ENCODE measurements at regions not wholly inside any gene's neighbourhood (a gene's known extent, or its start where the extent isn't known, plus 50 kb on each side); places are given as distances from the start of the nearest gene placed in this dataset.

DNA sequence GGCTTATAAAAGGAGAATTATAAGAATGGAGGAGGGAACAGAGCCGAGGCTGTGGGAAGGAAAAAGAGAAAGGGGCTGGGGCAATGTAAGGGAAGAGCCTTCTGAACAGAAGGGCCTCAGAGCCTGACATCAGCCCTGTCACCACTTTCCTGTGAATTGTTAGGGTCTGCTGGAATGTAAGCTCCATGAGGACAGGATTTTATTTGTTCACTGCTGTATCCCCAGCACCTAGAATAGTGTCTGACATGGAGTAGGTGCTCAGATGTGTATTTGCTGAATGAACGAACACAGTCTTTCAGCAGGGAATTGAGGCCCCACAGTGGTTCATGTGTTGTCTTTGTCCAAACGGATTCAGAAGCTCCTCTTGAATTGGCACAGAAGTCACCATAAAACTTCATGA, 251.5 kb downstream of the OPA1 start:
- Histone ChIP-seq H3K4me1 (ENCODE audit: control insufficient read depth, low read length) (peaks cover 30% of the 10 kb centered on the region), H3K36me3 (ENCODE audit: control insufficient read depth, low read length) (no peaks in the 10 kb centered on the region), H4K20me1 (ENCODE audit: control insufficient read depth, insufficient read depth, low read depth, low read length) (no peaks in the 10 kb centered on the region), H3K4me3 (ENCODE audit: low read length) (no peak overlapping the region), H3K4me2 (ENCODE audit: low read length) (no peak overlapping the region), H3F3A (ENCODE audit: control insufficient read depth, insufficient read depth) (no peaks in the 10 kb centered on the region), H3K9me2 (replicated peaks; ENCODE audit: control insufficient read depth, low read length) (no peaks in the 10 kb centered on the region), H3K79me2 (ENCODE audit: control insufficient read depth, low read length) (no peaks in the 10 kb centered on the region), H3K27me3 (ENCODE audit: control insufficient read depth, low read length) (no peaks in the 10 kb centered on the region), H3K27ac (ENCODE audit: low read depth, low read length) (no peak overlapping the region), H3K9me3 (ENCODE audit: control insufficient read depth, insufficient read depth, low read length) (peaks cover 2% of the 10 kb centered on the region; the same call in 1 of the 2 replicates)
- no peak for TF ChIP-seq EZH2phosphoT487 (IDR thresholded peaks at IDR 0.05; ENCODE audit: borderline replicate concordance, low read length)
- TF ChIP-seq, protein P1, sequence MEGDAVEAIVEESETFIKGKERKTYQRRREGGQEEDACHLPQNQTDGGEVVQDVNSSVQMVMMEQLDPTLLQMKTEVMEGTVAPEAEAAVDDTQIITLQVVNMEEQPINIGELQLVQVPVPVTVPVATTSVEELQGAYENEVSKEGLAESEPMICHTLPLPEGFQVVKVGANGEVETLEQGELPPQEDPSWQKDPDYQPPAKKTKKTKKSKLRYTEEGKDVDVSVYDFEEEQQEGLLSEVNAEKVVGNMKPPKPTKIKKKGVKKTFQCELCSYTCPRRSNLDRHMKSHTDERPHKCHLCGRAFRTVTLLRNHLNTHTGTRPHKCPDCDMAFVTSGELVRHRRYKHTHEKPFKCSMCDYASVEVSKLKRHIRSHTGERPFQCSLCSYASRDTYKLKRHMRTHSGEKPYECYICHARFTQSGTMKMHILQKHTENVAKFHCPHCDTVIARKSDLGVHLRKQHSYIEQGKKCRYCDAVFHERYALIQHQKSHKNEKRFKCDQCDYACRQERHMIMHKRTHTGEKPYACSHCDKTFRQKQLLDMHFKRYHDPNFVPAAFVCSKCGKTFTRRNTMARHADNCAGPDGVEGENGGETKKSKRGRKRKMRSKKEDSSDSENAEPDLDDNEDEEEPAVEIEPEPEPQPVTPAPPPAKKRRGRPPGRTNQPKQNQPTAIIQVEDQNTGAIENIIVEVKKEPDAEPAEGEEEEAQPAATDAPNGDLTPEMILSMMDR (IDR thresholded peaks at IDR 0.05; ENCODE audit: low read depth, low read length, poor library complexity, severe bottlenecking), result no peak

DNA sequence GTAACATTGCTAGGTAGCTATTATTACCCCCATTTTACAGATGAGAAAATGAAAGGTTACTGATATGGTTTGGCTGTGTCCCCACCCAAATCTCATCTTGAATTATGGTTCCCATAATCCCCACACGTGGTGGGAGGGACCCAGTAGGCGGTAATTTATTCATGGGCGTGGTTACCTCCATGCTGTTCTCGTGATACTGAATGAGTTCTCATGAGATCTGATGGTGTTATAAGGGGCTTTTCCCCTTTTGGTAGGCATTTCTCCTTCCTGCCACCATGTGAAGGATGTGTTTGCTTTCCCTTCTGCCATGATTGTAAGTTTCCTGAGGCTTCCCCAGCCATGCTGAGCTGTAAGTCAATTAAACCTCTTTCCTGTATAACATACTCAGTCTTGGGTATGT, 252.1 kb downstream of the OPA1 start:
- Histone ChIP-seq H4K20me1 (ENCODE audit: control insufficient read depth, insufficient read depth, low read depth, low read length) (no peaks in the 10 kb centered on the region), H3K9me3 (ENCODE audit: control insufficient read depth, insufficient read depth, low read length) (peaks cover 2% of the 10 kb centered on the region; the same call in 1 of the 2 replicates), H3K9me2 (replicated peaks; ENCODE audit: control insufficient read depth, low read length) (no peaks in the 10 kb centered on the region), H3K4me1 (ENCODE audit: control insufficient read depth, low read length) (peaks cover 23% of the 10 kb centered on the region), H3K79me2 (ENCODE audit: control insufficient read depth, low read length) (no peaks in the 10 kb centered on the region), H3K36me3 (ENCODE audit: control insufficient read depth, low read length) (no peaks in the 10 kb centered on the region), H3F3A (ENCODE audit: control insufficient read depth, insufficient read depth) (no peaks in the 10 kb centered on the region), H3K4me2 (ENCODE audit: low read length) (no peak overlapping the region), H3K4me3 (ENCODE audit: low read length) (no peak overlapping the region), H3K27me3 (ENCODE audit: control insufficient read depth, low read length) (no peaks in the 10 kb centered on the region), H3K27ac (ENCODE audit: low read depth, low read length) (no peak overlapping the region)
- TF ChIP-seq, protein P1 (IDR thresholded peaks at IDR 0.05; ENCODE audit: low read depth, low read length, poor library complexity, severe bottlenecking), result no peak
- TF ChIP-seq EZH2phosphoT487 (IDR thresholded peaks at IDR 0.05; ENCODE audit: borderline replicate concordance, low read length), result no peak

DNA sequence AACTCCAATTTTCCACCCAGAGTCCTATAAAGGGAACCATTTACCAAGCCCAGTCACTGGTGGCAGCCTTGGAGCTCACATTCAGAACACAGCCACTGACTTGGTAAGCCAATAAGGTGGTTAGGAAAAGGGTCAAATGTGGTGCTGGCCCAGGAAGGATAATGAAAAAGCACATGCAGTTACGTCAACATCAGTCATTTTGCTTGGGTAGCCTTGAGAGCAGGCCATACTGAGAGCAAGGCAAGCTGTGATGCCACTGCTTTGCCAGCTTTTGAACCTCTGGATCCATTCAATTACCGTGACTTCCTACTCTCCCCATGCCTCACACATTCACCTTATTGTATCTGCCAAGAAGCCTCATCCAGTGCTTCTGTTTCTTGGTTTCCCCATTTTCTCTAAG, 253.6 kb downstream of the OPA1 start:
- H3K79me2 ChIP-seq (ENCODE audit: control insufficient read depth, low read length), result no peaks in the 10 kb centered on the region
- H3K9me3 ChIP-seq (ENCODE audit: control insufficient read depth, insufficient read depth, low read length), result peaks cover 2% of the 10 kb centered on the region; the same call in 1 of the 2 replicates
- H3K4me3 ChIP-seq (ENCODE audit: low read length), result no peak overlapping the region
- H4K20me1 ChIP-seq (ENCODE audit: control insufficient read depth, insufficient read depth, low read depth, low read length), result no peaks in the 10 kb centered on the region
- TF ChIP-seq, protein P1 (IDR thresholded peaks at IDR 0.05; ENCODE audit: low read depth, low read length, poor library complexity, severe bottlenecking), result no peak
- no peak for TF ChIP-seq EZH2phosphoT487 (IDR thresholded peaks at IDR 0.05; ENCODE audit: borderline replicate concordance, low read length)
- no peaks in the 10 kb centered on the region for H3K36me3 ChIP-seq (ENCODE audit: control insufficient read depth, low read length)
- no peaks in the 10 kb centered on the region for H3F3A ChIP-seq (ENCODE audit: control insufficient read depth, insufficient read depth)
- no peak overlapping the region for H3K27ac ChIP-seq (ENCODE audit: low read depth, low read length)
- no peak overlapping the region for H3K4me2 ChIP-seq (ENCODE audit: low read length)
- H3K27me3 ChIP-seq (ENCODE audit: control insufficient read depth, low read length), result no peaks in the 10 kb centered on the region
- H3K4me1 ChIP-seq (ENCODE audit: control insufficient read depth, low read length), result peaks cover 12% of the 10 kb centered on the region
- no peaks in the 10 kb centered on the region for H3K9me2 ChIP-seq (replicated peaks; ENCODE audit: control insufficient read depth, low read length)
